ENCODE measurements at regions not wholly inside any gene's neighbourhood (a gene's known extent, or its start where the extent isn't known, plus 50 kb on each side); places are given as distances from the start of the nearest gene placed in this dataset.

DNA sequence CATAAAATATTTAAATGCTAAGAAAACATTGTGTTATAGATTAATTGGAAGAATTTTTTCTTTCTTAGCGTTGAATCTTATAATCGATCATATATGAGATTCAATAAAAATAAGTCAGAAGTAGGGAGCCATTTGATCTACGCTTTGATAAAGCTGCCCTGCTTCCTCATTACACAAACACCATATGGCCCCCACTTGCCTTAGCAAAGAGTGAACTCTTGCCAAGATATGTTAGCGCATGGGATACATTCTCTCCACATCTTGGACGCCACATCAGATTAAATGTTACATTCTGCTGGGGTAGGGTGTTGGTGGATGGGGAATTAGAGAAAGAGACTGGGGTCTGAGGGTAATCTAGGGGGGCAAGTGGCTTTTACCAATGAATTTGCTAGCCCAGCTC is 207.7 kb upstream of the MID1 start:
- 100% methylated on average over 2 of the region's 5 CpGs for WGBS

DNA sequence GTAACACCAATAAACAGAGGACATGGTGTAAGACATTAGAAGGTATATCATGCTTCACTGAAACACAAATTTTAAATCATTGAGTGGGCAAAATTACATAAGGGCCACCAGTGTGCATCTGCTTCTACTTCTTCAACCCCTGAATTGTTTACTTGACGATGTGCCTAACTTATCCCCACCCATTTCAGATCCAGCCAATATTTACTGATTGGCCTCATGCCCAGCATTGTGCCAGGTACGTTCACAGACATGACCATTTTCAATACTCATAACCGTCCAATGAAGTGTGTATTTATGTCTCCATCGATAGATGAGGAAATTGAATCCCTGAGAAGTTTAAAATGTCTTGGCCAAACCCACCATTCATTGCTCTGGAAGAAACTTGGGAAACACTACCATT is 208.3 kb upstream of the MID1 start:
- Histone ChIP-seq H3K9me3 (ENCODE audit: control insufficient read depth, low read length) (no peaks in the 10 kb centered on the region), H3K9ac (ENCODE audit: low read length) (no peak overlapping the region), H3K4me1 (ENCODE audit: control insufficient read depth, insufficient read depth, low read depth, low read length) (no peaks in the 10 kb centered on the region), H3K27ac (ENCODE audit: low read length, poor library complexity, severe bottlenecking) (no peak overlapping the region), H3K18ac (ENCODE audit: low read depth in 1 of 2, low read length in 2 of 2) (no peak overlapping the region), H2BK12ac (ENCODE audit: low read length in 2 of 2) (no peak overlapping the region), H2AFZ (ENCODE audit: low read depth, low read length) (no peak overlapping the region), H3K4ac (ENCODE audit: low read depth in 1 of 2, low read length in 2 of 2) (no peak overlapping the region), H3K36me3 (ENCODE audit: control insufficient read depth in 1 of 2, insufficient read depth in 2 of 2, low read depth in 1 of 2, low read length in 2 of 2) (no peaks in the 10 kb centered on the region), H2BK120ac (ENCODE audit: low read depth, low read length) (no peak overlapping the region), H2AK5ac (ENCODE audit: low read length, severe bottlenecking) (no peak overlapping the region), H3K23ac (ENCODE audit: low read length in 2 of 2) (no peak overlapping the region), H3K14ac (ENCODE audit: low read length in 2 of 2) (no peak overlapping the region), H3K27me3 (ENCODE audit: control insufficient read depth in 1 of 2, insufficient read depth in 1 of 2, low read length in 2 of 2) (no peaks in the 10 kb centered on the region), H2BK5ac (ENCODE audit: low read depth, low read length, poor library complexity, severe bottlenecking) (no peak overlapping the region), H3K4me3 (ENCODE audit: insufficient read depth in 1 of 2, low read depth in 1 of 2, low read length in 2 of 2) (no peak overlapping the region), H4K8ac (ENCODE audit: low read length) (no peak overlapping the region), H4K91ac (ENCODE audit: low read length) (no peak overlapping the region), H3K79me1 (replicated peaks; ENCODE audit: low read length, poor library complexity, severe bottlenecking) (no peaks in the 10 kb centered on the region), H3K4me2 (ENCODE audit: low read length, poor library complexity, severe bottlenecking) (no peak overlapping the region), H2BK15ac (ENCODE audit: low read depth, poor library complexity, severe bottlenecking) (no peak overlapping the region)
- no peak for DNase-seq
- WGBS: 71% methylated on average over 1 of the region's 4 CpGs

More for the DNA sequence above, 207.7 kb upstream of the MID1 start:
- Histone ChIP-seq H3K4me3 (ENCODE audit: insufficient read depth in 1 of 2, low read depth in 1 of 2, low read length in 2 of 2) (no peak overlapping the region), H2BK5ac (ENCODE audit: low read depth, low read length, poor library complexity, severe bottlenecking) (no peak overlapping the region), H2AK5ac (ENCODE audit: low read length, severe bottlenecking) (no peak overlapping the region), H2AFZ (ENCODE audit: low read depth, low read length) (no peak overlapping the region), H3K9ac (ENCODE audit: low read length) (no peak overlapping the region), H3K79me1 (replicated peaks; ENCODE audit: low read length, poor library complexity, severe bottlenecking) (no peaks in the 10 kb centered on the region), H2BK15ac (ENCODE audit: low read depth, poor library complexity, severe bottlenecking) (no peak overlapping the region), H2BK120ac (ENCODE audit: low read depth, low read length) (no peak overlapping the region), H4K91ac (ENCODE audit: low read length) (no peak overlapping the region), H3K27ac (ENCODE audit: low read length, poor library complexity, severe bottlenecking) (no peak overlapping the region), H3K27me3 (ENCODE audit: control insufficient read depth in 1 of 2, insufficient read depth in 1 of 2, low read length in 2 of 2) (no peaks in the 10 kb centered on the region), H3K36me3 (ENCODE audit: control insufficient read depth in 1 of 2, insufficient read depth in 2 of 2, low read depth in 1 of 2, low read length in 2 of 2) (no peaks in the 10 kb centered on the region), H3K14ac (ENCODE audit: low read length in 2 of 2) (no peak overlapping the region), H3K4ac (ENCODE audit: low read depth in 1 of 2, low read length in 2 of 2) (no peak overlapping the region), H3K18ac (ENCODE audit: low read depth in 1 of 2, low read length in 2 of 2) (no peak overlapping the region), H4K8ac (ENCODE audit: low read length) (no peak overlapping the region), H3K23ac (ENCODE audit: low read length in 2 of 2) (no peak overlapping the region), H3K9me3 (ENCODE audit: control insufficient read depth, low read length) (no peaks in the 10 kb centered on the region), H3K4me2 (ENCODE audit: low read length, poor library complexity, severe bottlenecking) (no peak overlapping the region), H3K4me1 (ENCODE audit: control insufficient read depth, insufficient read depth, low read depth, low read length) (no peaks in the 10 kb centered on the region), H2BK12ac (ENCODE audit: low read length in 2 of 2) (no peak overlapping the region)
- no peak for DNase-seq

DNA sequence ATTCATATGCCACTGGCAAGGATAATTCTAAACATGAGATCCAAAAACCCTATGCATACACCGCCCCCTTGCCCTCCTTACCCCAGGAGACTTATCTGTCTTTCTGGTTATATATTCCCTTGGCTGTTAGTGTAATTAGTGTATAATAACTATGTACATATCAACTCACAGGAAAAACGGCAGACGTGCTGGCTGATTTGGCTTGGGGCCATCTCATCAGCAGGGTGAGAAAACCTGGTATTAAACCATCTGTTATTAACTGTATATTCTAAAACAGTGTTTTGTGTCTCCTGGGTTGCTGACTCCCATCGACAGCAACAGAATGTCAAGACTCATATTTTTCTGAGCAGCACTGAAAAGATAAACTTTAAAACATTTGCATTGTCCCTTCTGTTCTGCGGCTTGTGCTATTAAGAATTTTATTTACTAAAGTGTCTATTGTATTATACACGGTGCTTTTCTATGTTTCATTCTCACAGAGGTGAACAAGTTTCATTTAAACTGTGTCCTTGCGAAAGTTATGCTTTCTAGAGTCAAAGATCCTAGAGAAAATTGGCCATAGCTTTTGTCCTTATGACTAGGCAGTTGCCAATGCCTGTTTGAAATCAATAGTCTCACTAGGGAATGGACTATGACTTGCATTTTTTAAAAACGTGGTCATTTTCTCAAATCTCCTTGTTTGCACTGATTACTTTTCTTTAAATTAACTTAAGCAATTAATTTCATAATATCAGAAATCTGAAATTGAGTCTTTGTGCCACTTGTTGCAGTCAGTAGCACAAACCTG is 211.5 kb upstream of the MID1 start:
- H3K9ac ChIP-seq (ENCODE audit: low read length): peak overlapping the region; percentile 76
- no peak overlapping the region for H3K18ac ChIP-seq (ENCODE audit: low read depth in 1 of 2, low read length in 2 of 2)
- 100% methylated on average over 1 of the region's 8 CpGs for WGBS

DNA sequence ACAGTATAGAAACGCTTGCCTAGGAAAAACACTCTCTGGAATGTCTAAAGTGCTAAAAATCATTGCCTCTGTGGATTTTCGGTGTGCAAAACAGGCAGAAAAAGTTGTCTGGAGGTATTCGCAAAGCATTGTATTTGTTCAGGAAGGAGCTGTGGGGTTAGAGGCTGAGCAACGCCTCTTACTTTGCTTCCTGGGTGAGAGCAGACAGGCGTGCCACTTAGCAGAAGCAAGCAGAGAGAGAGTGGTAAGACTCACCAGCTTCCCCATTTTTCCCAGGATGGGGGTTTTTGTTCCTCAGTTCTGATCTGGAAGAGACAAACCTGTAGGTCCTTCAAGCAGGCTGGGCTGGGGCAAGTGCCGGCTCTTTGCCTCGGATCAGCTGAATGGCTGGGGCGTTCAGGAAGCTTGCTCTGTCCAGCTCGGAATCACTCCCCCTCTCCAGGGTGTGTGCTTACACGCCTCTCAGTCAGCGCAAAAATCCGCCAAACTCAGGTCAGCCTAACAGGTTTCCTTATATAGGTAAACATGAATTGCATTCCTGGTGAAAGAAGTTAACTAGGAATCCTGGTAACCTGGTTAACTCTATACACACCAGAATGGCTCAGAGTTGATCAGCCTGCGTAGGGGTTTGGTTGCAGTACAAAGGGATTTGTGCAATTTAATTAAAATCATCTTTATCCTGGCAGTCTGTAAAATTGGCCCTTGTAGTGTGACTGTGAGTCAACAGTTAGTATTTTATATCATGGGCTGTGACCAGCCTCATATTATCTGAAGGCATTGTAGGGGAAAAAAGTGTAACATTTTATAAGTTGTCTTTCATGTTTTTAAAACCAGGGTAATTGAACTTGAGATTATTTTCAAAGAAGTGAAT is 213.1 kb upstream of the MID1 start:
- no peaks in the 10 kb centered on the region for H3K79me1 ChIP-seq (replicated peaks; ENCODE audit: low read length, poor library complexity, severe bottlenecking)
- H3K14ac ChIP-seq (ENCODE audit: low read length in 2 of 2): no peak overlapping the region
- peak overlapping the region; percentile 58 for H3K4me2 ChIP-seq (ENCODE audit: low read length, poor library complexity, severe bottlenecking)
- no peaks in the 10 kb centered on the region for H3K36me3 ChIP-seq (ENCODE audit: control insufficient read depth in 1 of 2, insufficient read depth in 2 of 2, low read depth in 1 of 2, low read length in 2 of 2)
- H4K8ac ChIP-seq (ENCODE audit: low read length): no peak overlapping the region
- H3K27ac ChIP-seq (ENCODE audit: low read length, poor library complexity, severe bottlenecking): no peak overlapping the region
- H3K27me3 ChIP-seq (ENCODE audit: control insufficient read depth in 1 of 2, insufficient read depth in 1 of 2, low read length in 2 of 2): no peaks in the 10 kb centered on the region
- H2BK15ac ChIP-seq (ENCODE audit: low read depth, poor library complexity, severe bottlenecking): no peak overlapping the region
- no peak overlapping the region for H3K23ac ChIP-seq (ENCODE audit: low read length in 2 of 2)
- H2AK5ac ChIP-seq (ENCODE audit: low read length, severe bottlenecking): no peak overlapping the region
- H2AFZ ChIP-seq (ENCODE audit: low read depth, low read length): no peak overlapping the region
- no peak overlapping the region for H2BK120ac ChIP-seq (ENCODE audit: low read depth, low read length)
- H3K9ac ChIP-seq (ENCODE audit: low read length): peak overlapping the region; percentile 76
- H3K9me3 ChIP-seq (ENCODE audit: control insufficient read depth, low read length): no peaks in the 10 kb centered on the region
- H3K4ac ChIP-seq (ENCODE audit: low read depth in 1 of 2, low read length in 2 of 2): no peak overlapping the region
- no peaks in the 10 kb centered on the region for H3K4me1 ChIP-seq (ENCODE audit: control insufficient read depth, insufficient read depth, low read depth, low read length)
- H4K91ac ChIP-seq (ENCODE audit: low read length): no peak overlapping the region
- no peak overlapping the region for H2BK12ac ChIP-seq (ENCODE audit: low read length in 2 of 2)
- H2BK5ac ChIP-seq (ENCODE audit: low read depth, low read length, poor library complexity, severe bottlenecking): no peak overlapping the region
- WGBS: 66% methylated on average over 6 of the region's 13 CpGs
- H3K18ac ChIP-seq (ENCODE audit: low read depth in 1 of 2, low read length in 2 of 2): no peak overlapping the region
- peak overlapping the region in 1 of 2 experiments; percentile 78 for H3K4me3 ChIP-seq (ENCODE audit: insufficient read depth in 1 of 2, low read depth in 1 of 2, low read length in 2 of 2)
- peak; percentile 1 for DNase-seq

More for the DNA sequence above, 211.5 kb upstream of the MID1 start:
- Histone ChIP-seq H4K8ac (ENCODE audit: low read length) (no peak overlapping the region), H3K4ac (ENCODE audit: low read depth in 1 of 2, low read length in 2 of 2) (no peak overlapping the region), H2BK15ac (ENCODE audit: low read depth, poor library complexity, severe bottlenecking) (no peak overlapping the region), H2AFZ (ENCODE audit: low read depth, low read length) (no peak overlapping the region), H2AK5ac (ENCODE audit: low read length, severe bottlenecking) (no peak overlapping the region), H3K27ac (ENCODE audit: low read length, poor library complexity, severe bottlenecking) (no peak overlapping the region), H3K4me3 (ENCODE audit: insufficient read depth in 1 of 2, low read depth in 1 of 2, low read length in 2 of 2) (peak overlapping the region in 1 of 2 experiments; percentile 78), H3K27me3 (ENCODE audit: control insufficient read depth in 1 of 2, insufficient read depth in 1 of 2, low read length in 2 of 2) (no peaks in the 10 kb centered on the region), H3K14ac (ENCODE audit: low read length in 2 of 2) (no peak overlapping the region), H3K9me3 (ENCODE audit: control insufficient read depth, low read length) (no peaks in the 10 kb centered on the region), H3K23ac (ENCODE audit: low read length in 2 of 2) (no peak overlapping the region), H2BK12ac (ENCODE audit: low read length in 2 of 2) (no peak overlapping the region), H2BK5ac (ENCODE audit: low read depth, low read length, poor library complexity, severe bottlenecking) (no peak overlapping the region), H4K91ac (ENCODE audit: low read length) (no peak overlapping the region), H2BK120ac (ENCODE audit: low read depth, low read length) (no peak overlapping the region), H3K36me3 (ENCODE audit: control insufficient read depth in 1 of 2, insufficient read depth in 2 of 2, low read depth in 1 of 2, low read length in 2 of 2) (no peaks in the 10 kb centered on the region), H3K79me1 (replicated peaks; ENCODE audit: low read length, poor library complexity, severe bottlenecking) (no peaks in the 10 kb centered on the region), H3K4me2 (ENCODE audit: low read length, poor library complexity, severe bottlenecking) (no peak overlapping the region), H3K4me1 (ENCODE audit: control insufficient read depth, insufficient read depth, low read depth, low read length) (no peaks in the 10 kb centered on the region)
- DNase-seq: no peak
